ENCODE measurements at regions not wholly inside any gene's neighbourhood (a gene's known extent, or its start where the extent isn't known, plus 50 kb on each side); places are given as distances from the start of the nearest gene placed in this dataset.
"Not testable (repeated sequence)": the region's sequence is repeated elsewhere in the genome, so short reads cannot be mapped to it uniquely, and the experiment has no call there.

- intact Hi-C loops (cut with micrococcal nuclease), result no loop called here
- peaks cover 11% of the 10 kb centered on the region for H3K9me3 Mint-ChIP-seq
- no peaks in the 10 kb centered on the region for H3K4me1 Mint-ChIP-seq (ENCODE audit: low read depth)
- no peaks in the 10 kb centered on the region for H3K27me3 Mint-ChIP-seq (ENCODE audit: insufficient read depth)
- no peak overlapping the region for H3K4me3 Mint-ChIP-seq
- H3K27ac Mint-ChIP-seq, result no peak overlapping the region
- no peaks in the 10 kb centered on the region for H3K36me3 Mint-ChIP-seq (ENCODE audit: low read depth)
- DNase-seq (ENCODE audit: low spot score), result no peak
These were observed 750.5 kb downstream of the LUZP2 start for GRCh38 chr11:25247336-25247735.

GRCh38 chr11:25252854-25253253, 756.0 kb downstream of the LUZP2 start:
- no peak overlapping the region for H3K4me3 Mint-ChIP-seq
- peaks cover 4% of the 10 kb centered on the region for H3K9me3 Mint-ChIP-seq
- H3K27me3 Mint-ChIP-seq (ENCODE audit: insufficient read depth), result no peaks in the 10 kb centered on the region
- no peaks in the 10 kb centered on the region for H3K36me3 Mint-ChIP-seq (ENCODE audit: low read depth)
- no peaks in the 10 kb centered on the region for H3K4me1 Mint-ChIP-seq (ENCODE audit: low read depth)
- intact Hi-C loops (cut with micrococcal nuclease), result no loop called here
- DNase-seq (ENCODE audit: low spot score), result no peak
- H3K27ac Mint-ChIP-seq, result no peak overlapping the region

GRCh38 chr11:25263861-25264260, 767.0 kb downstream of the LUZP2 start:
- H3K4me3 Mint-ChIP-seq; DNase-seq (ENCODE audit: low spot score); H3K4me1 Mint-ChIP-seq (ENCODE audit: low read depth); H3K36me3 Mint-ChIP-seq (ENCODE audit: low read depth); H3K27ac Mint-ChIP-seq; H3K27me3 Mint-ChIP-seq (ENCODE audit: insufficient read depth); intact Hi-C loops (cut with micrococcal nuclease): not testable (repeated sequence)
- H3K9me3 Mint-ChIP-seq, result peaks cover 21% of the 10 kb centered on the region

- intact Hi-C loops (cut with micrococcal nuclease), result no loop called here
- Mint-ChIP-seq H3K9me3 (peaks cover 19% of the 10 kb centered on the region), H3K36me3 (ENCODE audit: low read depth) (no peaks in the 10 kb centered on the region), H3K4me3 (no peak overlapping the region), H3K27me3 (ENCODE audit: insufficient read depth) (no peaks in the 10 kb centered on the region), H3K4me1 (ENCODE audit: low read depth) (no peaks in the 10 kb centered on the region), H3K27ac (no peak overlapping the region)
- no peak for DNase-seq (ENCODE audit: low spot score)
These were observed 774.4 kb downstream of the LUZP2 start for GRCh38 chr11:25271301-25271700.

- Mint-ChIP-seq H3K4me1 (ENCODE audit: low read depth) (no peaks in the 10 kb centered on the region), H3K27me3 (ENCODE audit: insufficient read depth) (no peaks in the 10 kb centered on the region), H3K27ac (no peak overlapping the region), H3K4me3 (no peak overlapping the region), H3K9me3 (peaks cover 15% of the 10 kb centered on the region), H3K36me3 (ENCODE audit: low read depth) (no peaks in the 10 kb centered on the region)
- no peak for DNase-seq (ENCODE audit: low spot score)
- intact Hi-C loops (cut with micrococcal nuclease), result no loop called here
These were observed 775.4 kb downstream of the LUZP2 start for GRCh38 chr11:25272214-25272613.

GRCh38 chr11:25280821-25281220, 784.0 kb downstream of the LUZP2 start:
- H3K27me3 Mint-ChIP-seq (ENCODE audit: insufficient read depth); H3K27ac Mint-ChIP-seq; H3K36me3 Mint-ChIP-seq (ENCODE audit: low read depth); intact Hi-C loops (cut with micrococcal nuclease); H3K4me1 Mint-ChIP-seq (ENCODE audit: low read depth); H3K4me3 Mint-ChIP-seq; DNase-seq (ENCODE audit: low spot score): not testable (repeated sequence)
- peaks cover 28% of the 10 kb centered on the region for H3K9me3 Mint-ChIP-seq

GRCh38 chr11:25293166-25293565, 796.3 kb downstream of the LUZP2 start:
- no peaks in the 10 kb centered on the region for H3K4me1 Mint-ChIP-seq (ENCODE audit: low read depth)

GRCh38 chr11:25298450-25298849, 801.6 kb downstream of the LUZP2 start:
- peaks cover 18% of the 10 kb centered on the region for H3K9me3 Mint-ChIP-seq
- H3K36me3 Mint-ChIP-seq (ENCODE audit: low read depth), result no peaks in the 10 kb centered on the region
- H3K4me3 Mint-ChIP-seq, result no peak overlapping the region
- intact Hi-C loops (cut with micrococcal nuclease), result no loop called here
- H3K27ac Mint-ChIP-seq, result no peak overlapping the region
- no peak for DNase-seq (ENCODE audit: low spot score)
- no peaks in the 10 kb centered on the region for H3K4me1 Mint-ChIP-seq (ENCODE audit: low read depth)
- no peaks in the 10 kb centered on the region for H3K27me3 Mint-ChIP-seq (ENCODE audit: insufficient read depth)

More at GRCh38 chr11:25293166-25293565, 796.3 kb downstream of the LUZP2 start:
- Mint-ChIP-seq H3K9me3 (peaks cover 17% of the 10 kb centered on the region), H3K27ac (no peak overlapping the region), H3K27me3 (ENCODE audit: insufficient read depth) (no peaks in the 10 kb centered on the region), H3K4me3 (no peak overlapping the region), H3K36me3 (ENCODE audit: low read depth) (no peaks in the 10 kb centered on the region)
- no peak for DNase-seq (ENCODE audit: low spot score)
- intact Hi-C loops (cut with micrococcal nuclease), result no loop called here

- H3K36me3 Mint-ChIP-seq (ENCODE audit: low read depth), result no peaks in the 10 kb centered on the region
- intact Hi-C loops (cut with micrococcal nuclease), result no loop called here
- H3K27ac Mint-ChIP-seq, result no peak overlapping the region
- peaks cover 10% of the 10 kb centered on the region for H3K9me3 Mint-ChIP-seq
- no peak for DNase-seq (ENCODE audit: low spot score)
- H3K27me3 Mint-ChIP-seq (ENCODE audit: insufficient read depth), result no peaks in the 10 kb centered on the region
- no peak overlapping the region for H3K4me3 Mint-ChIP-seq
- no peaks in the 10 kb centered on the region for H3K4me1 Mint-ChIP-seq (ENCODE audit: low read depth)
These were observed 813.0 kb downstream of the LUZP2 start for GRCh38 chr11:25309818-25310217.

- no peaks in the 10 kb centered on the region for H3K36me3 Mint-ChIP-seq (ENCODE audit: low read depth)
- no peak overlapping the region for H3K27ac Mint-ChIP-seq
These were observed 820.4 kb downstream of the LUZP2 start for GRCh38 chr11:25317216-25317615.

GRCh38 chr11:25319127-25319526, 822.3 kb downstream of the LUZP2 start:
- Mint-ChIP-seq H3K27ac (no peak overlapping the region), H3K9me3 (peaks cover 16% of the 10 kb centered on the region), H3K4me3 (no peak overlapping the region), H3K4me1 (ENCODE audit: low read depth) (no peaks in the 10 kb centered on the region), H3K27me3 (ENCODE audit: insufficient read depth) (no peaks in the 10 kb centered on the region), H3K36me3 (ENCODE audit: low read depth) (no peaks in the 10 kb centered on the region)
- DNase-seq (ENCODE audit: low spot score), result no peak
- intact Hi-C loops (cut with micrococcal nuclease), result no loop called here

More at GRCh38 chr11:25317216-25317615, 820.4 kb downstream of the LUZP2 start:
- H3K4me3 Mint-ChIP-seq, result no peak overlapping the region
- intact Hi-C loops (cut with micrococcal nuclease), result no loop called here
- peaks cover 6% of the 10 kb centered on the region for H3K9me3 Mint-ChIP-seq
- DNase-seq (ENCODE audit: low spot score), result no peak
- no peaks in the 10 kb centered on the region for H3K4me1 Mint-ChIP-seq (ENCODE audit: low read depth)
- H3K27me3 Mint-ChIP-seq (ENCODE audit: insufficient read depth), result no peaks in the 10 kb centered on the region

GRCh38 chr11:25327656-25328055, 830.8 kb downstream of the LUZP2 start:
- no peak for DNase-seq (ENCODE audit: low spot score)

GRCh38 chr11:25339281-25339680, 842.4 kb downstream of the LUZP2 start:
- Mint-ChIP-seq H3K4me1 (ENCODE audit: low read depth) (no peaks in the 10 kb centered on the region), H3K27ac (no peak overlapping the region), H3K27me3 (ENCODE audit: insufficient read depth) (no peaks in the 10 kb centered on the region), H3K4me3 (no peak overlapping the region), H3K9me3 (no peaks in the 10 kb centered on the region), H3K36me3 (ENCODE audit: low read depth) (no peaks in the 10 kb centered on the region)
- intact Hi-C loops (cut with micrococcal nuclease), result no loop called here
- no peak for DNase-seq (ENCODE audit: low spot score)

More at GRCh38 chr11:25327656-25328055, 830.8 kb downstream of the LUZP2 start:
- Mint-ChIP-seq H3K27ac (no peak overlapping the region), H3K4me1 (ENCODE audit: low read depth) (no peaks in the 10 kb centered on the region), H3K36me3 (ENCODE audit: low read depth) (no peaks in the 10 kb centered on the region), H3K9me3 (peaks cover 19% of the 10 kb centered on the region), H3K4me3 (no peak overlapping the region), H3K27me3 (ENCODE audit: insufficient read depth) (no peaks in the 10 kb centered on the region)
- intact Hi-C loops (cut with micrococcal nuclease), result no loop called here

- Mint-ChIP-seq H3K9me3 (peaks cover 11% of the 10 kb centered on the region), H3K27ac (no peak overlapping the region), H3K4me3 (no peak overlapping the region)
These were observed 852.7 kb downstream of the LUZP2 start for GRCh38 chr11:25349537-25349936.

More at GRCh38 chr11:25349537-25349936, 852.7 kb downstream of the LUZP2 start:
- DNase-seq (ENCODE audit: low spot score), result no peak
- H3K27me3 Mint-ChIP-seq (ENCODE audit: insufficient read depth), result no peaks in the 10 kb centered on the region
- no peaks in the 10 kb centered on the region for H3K36me3 Mint-ChIP-seq (ENCODE audit: low read depth)
- intact Hi-C loops (cut with micrococcal nuclease), result no loop called here
- H3K4me1 Mint-ChIP-seq (ENCODE audit: low read depth), result no peaks in the 10 kb centered on the region

Data from activated T-helper 1 cell treated with anti-CD3 and anti-CD28 coated beads, Interleukin-12 subunit alpha, Interleukin-12 subunit beta, Interleukin-2, Interleukin-4 antibody, amounts not matched to agents 30 ng/mL and 10 ng/mL and 1 ng/mL, durations not matched to agents 14 hours and 24 hours and 36 hours (primary cell).